ENCODE measurements at regions not wholly inside any gene's neighbourhood (a gene's known extent, or its start where the extent isn't known, plus 50 kb on each side); places are given as distances from the start of the nearest gene placed in this dataset.

- H3K4me3 Mint-ChIP-seq, result no peak overlapping the region
- Histone ChIP-seq H3K36me3 (ENCODE audit: control insufficient read depth, insufficient read depth, low read length) (no peaks in the 10 kb centered on the region), H3K4me3 (ENCODE audit: low read length) (no peak overlapping the region), H3K27ac (ENCODE audit: low read length) (no peak overlapping the region), H3K27me3 (ENCODE audit: control insufficient read depth, insufficient read depth, low read length) (no peaks in the 10 kb centered on the region), H3K9me3 (ENCODE audit: control insufficient read depth, insufficient read depth, low read length) (peaks cover 7% of the 10 kb centered on the region), H3K4me1 (ENCODE audit: control insufficient read depth, insufficient read depth, low read length) (no peaks in the 10 kb centered on the region)
- ATAC-seq (no peak), DNase-seq (no peak)
- H3K27me3 Mint-ChIP-seq (ENCODE audit: low read depth in 2 of 2), result no peaks in the 10 kb centered on the region
- H3K9me3 Mint-ChIP-seq, result peaks cover 11 to 20% of the 10 kb centered on the region in 2 donors
- intact Hi-C loops (cut with micrococcal nuclease), result no loop called here
- no peaks in the 10 kb centered on the region for H3K4me1 Mint-ChIP-seq
- no peak overlapping the region for H3K27ac Mint-ChIP-seq
- TF ChIP-seq CTCF (IDR thresholded peaks at IDR 0.05), result no peak
- WGBS (ENCODE audit: insufficient coverage), result no CpG with 5 or more reads among the region's 3 CpGs
- H3K36me3 Mint-ChIP-seq, result no peaks in the 10 kb centered on the region
Observed at GRCh38 chr5:165079389-165079788, 1574.0 kb downstream of the MAT2B start.

GRCh38 chr5:165083394-165083793 is 1578.0 kb downstream of the MAT2B start:
- Histone ChIP-seq H3K27me3 (ENCODE audit: control insufficient read depth, insufficient read depth, low read length) (no peaks in the 10 kb centered on the region), H3K4me3 (ENCODE audit: low read length) (no peak overlapping the region), H3K4me1 (ENCODE audit: control insufficient read depth, insufficient read depth, low read length) (no peaks in the 10 kb centered on the region), H3K27ac (ENCODE audit: low read length) (no peak overlapping the region), H3K36me3 (ENCODE audit: control insufficient read depth, insufficient read depth, low read length) (no peaks in the 10 kb centered on the region), H3K9me3 (ENCODE audit: control insufficient read depth, insufficient read depth, low read length) (no peaks in the 10 kb centered on the region)
- Mint-ChIP-seq H3K27me3 (ENCODE audit: low read depth in 2 of 2) (no peaks in the 10 kb centered on the region), H3K4me1 (no peaks in the 10 kb centered on the region), H3K9me3 (peaks cover 9 to 18% of the 10 kb centered on the region in 2 donors), H3K4me3 (no peak overlapping the region), H3K36me3 (no peaks in the 10 kb centered on the region), H3K27ac (no peak overlapping the region)
- WGBS (ENCODE audit: insufficient coverage), result no CpG with 5 or more reads among the region's 1 CpG
- no peak for ATAC-seq
- no peak for TF ChIP-seq CTCF (IDR thresholded peaks at IDR 0.05)
- DNase-seq, result no peak
- intact Hi-C loops (cut with micrococcal nuclease), result no loop called here

GRCh38 chr5:165086465-165086864 is 1581.0 kb downstream of the MAT2B start:
- intact Hi-C loops (cut with micrococcal nuclease), result no loop called here
- no peak for ATAC-seq

More at GRCh38 chr5:165086465-165086864, 1581.0 kb downstream of the MAT2B start:
- Mint-ChIP-seq H3K4me3 (no peak overlapping the region), H3K36me3 (no peaks in the 10 kb centered on the region), H3K9me3 (peaks cover 6 to 14% of the 10 kb centered on the region in 2 donors), H3K27ac (no peak overlapping the region), H3K27me3 (ENCODE audit: low read depth in 2 of 2) (no peaks in the 10 kb centered on the region), H3K4me1 (no peaks in the 10 kb centered on the region)
- DNase-seq, result no peak
- no peak for TF ChIP-seq CTCF (IDR thresholded peaks at IDR 0.05)
- H3K27me3 ChIP-seq (ENCODE audit: control insufficient read depth, insufficient read depth, low read length), result no peaks in the 10 kb centered on the region
- H3K36me3 ChIP-seq (ENCODE audit: control insufficient read depth, insufficient read depth, low read length), result no peaks in the 10 kb centered on the region
- H3K9me3 ChIP-seq (ENCODE audit: control insufficient read depth, insufficient read depth, low read length), result no peaks in the 10 kb centered on the region
- H3K4me3 ChIP-seq (ENCODE audit: low read length), result no peak overlapping the region
- 76% methylated on average over 2 of the region's 2 CpGs for WGBS (ENCODE audit: insufficient coverage)
- no peak overlapping the region for H3K27ac ChIP-seq (ENCODE audit: low read length)
- no peaks in the 10 kb centered on the region for H3K4me1 ChIP-seq (ENCODE audit: control insufficient read depth, insufficient read depth, low read length)

All from natural killer cell (primary cell).